Skeletal muscle satellite cell (primary cell): ENCODE measurements at regions not wholly inside any gene's neighbourhood (a gene's known extent, or its start where the extent isn't known, plus 50 kb on each side); places are given as distances from the start of the nearest gene placed in this dataset.

Experiments used
- H3K27me3 ChIP-seq: 2 replicates; pipeline ENCODE4 v1.7.0; 2013; ENCODE audit warnings: low read length; ENCODE audit not compliant: control insufficient read depth, insufficient read depth
- H3K36me3 ChIP-seq: 2 replicates; pipeline ENCODE4 v1.7.0; 2013; ENCODE audit warnings: mild to moderate bottlenecking, control low read depth, low read length; ENCODE audit not compliant: insufficient read depth
- H3K4me1 ChIP-seq: 2 replicates; pipeline ENCODE4 v1.7.0; 2013; ENCODE audit warnings: low read length; ENCODE audit not compliant: control insufficient read depth, insufficient read depth
- H3K4me2 ChIP-seq: 2 replicates; pipeline ENCODE4 v1.7.0; 2013; ENCODE audit warnings: mild to moderate bottlenecking, low read length
- H3K4me3 ChIP-seq: 2 replicates; pipeline ENCODE4 v1.7.0; 2013; ENCODE audit warnings: low read length
- H3K9ac ChIP-seq: 2 replicates; pipeline ENCODE4 v1.7.0; 2013; ENCODE audit warnings: mild to moderate bottlenecking, low read depth, low read length, moderate library complexity
- H3K9me3 ChIP-seq: replicated peaks from 2 replicates; pipeline ENCODE4 v1.7.0; 2013; ENCODE audit warnings: mild to moderate bottlenecking, control low read depth, low read length

GRCh38 chr20:52622081-52622480, 350.1 kb upstream of the TSHZ2 start:
- no peaks in the 10 kb centered on the region for H3K9me3 ChIP-seq
- H3K27me3 ChIP-seq, result no peaks in the 10 kb centered on the region
- no peak overlapping the region for H3K4me2 ChIP-seq
- no peaks in the 10 kb centered on the region for H3K36me3 ChIP-seq
- H3K9ac ChIP-seq, result peak overlapping the region; percentile 42
- H3K4me3 ChIP-seq, result no peak overlapping the region
- H3K4me1 ChIP-seq, result peaks cover 6% of the 10 kb centered on the region

GRCh38 chr20:52621401-52621800, 350.8 kb upstream of the TSHZ2 start:
- no peak overlapping the region for H3K4me2 ChIP-seq
- no peaks in the 10 kb centered on the region for H3K27me3 ChIP-seq
- no peak overlapping the region for H3K4me3 ChIP-seq
- peaks cover 6% of the 10 kb centered on the region for H3K4me1 ChIP-seq
- H3K9ac ChIP-seq, result peak overlapping the region; percentile 42
- H3K9me3 ChIP-seq, result no peaks in the 10 kb centered on the region
- H3K36me3 ChIP-seq, result no peaks in the 10 kb centered on the region

- no peaks in the 10 kb centered on the region for H3K9me3 ChIP-seq
- no peak overlapping the region for H3K9ac ChIP-seq
- H3K36me3 ChIP-seq, result no peaks in the 10 kb centered on the region
- no peak overlapping the region for H3K4me3 ChIP-seq
- H3K4me1 ChIP-seq, result peaks cover 6% of the 10 kb centered on the region
- H3K27me3 ChIP-seq, result no peaks in the 10 kb centered on the region
- H3K4me2 ChIP-seq, result no peak overlapping the region
Observed at GRCh38 chr20:52619671-52620070, 352.5 kb upstream of the TSHZ2 start.

- H3K4me3 ChIP-seq, result no peak overlapping the region
- no peak overlapping the region for H3K9ac ChIP-seq
- H3K9me3 ChIP-seq, result no peaks in the 10 kb centered on the region
- no peaks in the 10 kb centered on the region for H3K27me3 ChIP-seq
- H3K4me1 ChIP-seq, result peaks cover 6% of the 10 kb centered on the region
- no peaks in the 10 kb centered on the region for H3K36me3 ChIP-seq
- H3K4me2 ChIP-seq, result no peak overlapping the region
Observed at GRCh38 chr20:52619101-52619500, 353.1 kb upstream of the TSHZ2 start.

GRCh38 chr20:52616629-52617028, 355.5 kb upstream of the TSHZ2 start:
- no peak overlapping the region for H3K9ac ChIP-seq
- no peaks in the 10 kb centered on the region for H3K9me3 ChIP-seq
- H3K36me3 ChIP-seq, result no peaks in the 10 kb centered on the region

GRCh38 chr20:52614051-52614863, 357.9 kb upstream of the TSHZ2 start:
- Histone ChIP-seq H3K4me1 (peaks cover 12% of the 10 kb centered on the region), H3K4me3 (no peak overlapping the region), H3K36me3 (no peaks in the 10 kb centered on the region), H3K27me3 (no peaks in the 10 kb centered on the region), H3K9me3 (no peaks in the 10 kb centered on the region), H3K9ac (peak overlapping the region; percentile 24), H3K4me2 (peak overlapping the region; percentile 6)

More at GRCh38 chr20:52616629-52617028, 355.5 kb upstream of the TSHZ2 start:
- Histone ChIP-seq H3K27me3 (no peaks in the 10 kb centered on the region), H3K4me2 (no peak overlapping the region), H3K4me1 (peaks cover 14% of the 10 kb centered on the region), H3K4me3 (no peak overlapping the region)

- H3K4me3 ChIP-seq, result no peak overlapping the region
- no peaks in the 10 kb centered on the region for H3K36me3 ChIP-seq
- no peaks in the 10 kb centered on the region for H3K9me3 ChIP-seq
- peaks cover 12% of the 10 kb centered on the region for H3K4me1 ChIP-seq
- H3K4me2 ChIP-seq, result no peak overlapping the region
- H3K9ac ChIP-seq, result no peak overlapping the region
- no peaks in the 10 kb centered on the region for H3K27me3 ChIP-seq
Observed at GRCh38 chr20:52612046-52612632, 360.0 kb upstream of the TSHZ2 start.

- Histone ChIP-seq H3K9ac (no peak overlapping the region), H3K4me2 (no peak overlapping the region), H3K4me1 (peaks cover 12% of the 10 kb centered on the region), H3K4me3 (no peak overlapping the region), H3K27me3 (no peaks in the 10 kb centered on the region), H3K36me3 (no peaks in the 10 kb centered on the region), H3K9me3 (no peaks in the 10 kb centered on the region)
Observed at GRCh38 chr20:52610749-52611148, 361.4 kb upstream of the TSHZ2 start.

- H3K4me3 ChIP-seq, result no peak overlapping the region
- no peaks in the 10 kb centered on the region for H3K27me3 ChIP-seq
- H3K4me2 ChIP-seq, result no peak overlapping the region
- H3K36me3 ChIP-seq, result no peaks in the 10 kb centered on the region
- peaks cover 7% of the 10 kb centered on the region for H3K4me1 ChIP-seq
- no peak overlapping the region for H3K9ac ChIP-seq
- H3K9me3 ChIP-seq, result no peaks in the 10 kb centered on the region
Observed at GRCh38 chr20:52601295-52601971, 370.7 kb upstream of the TSHZ2 start.

GRCh38 chr20:52596256-52596655, 375.9 kb upstream of the TSHZ2 start:
- H3K27me3 ChIP-seq, result no peaks in the 10 kb centered on the region
- peak overlapping the region; percentile 33 for H3K4me2 ChIP-seq
- peaks cover 19% of the 10 kb centered on the region for H3K4me1 ChIP-seq
- peak overlapping the region; percentile 9 for H3K9ac ChIP-seq
- no peaks in the 10 kb centered on the region for H3K36me3 ChIP-seq
- H3K9me3 ChIP-seq, result no peaks in the 10 kb centered on the region
- H3K4me3 ChIP-seq, result no peak overlapping the region

- H3K4me1 ChIP-seq, result peaks cover 19% of the 10 kb centered on the region
- H3K27me3 ChIP-seq, result no peaks in the 10 kb centered on the region
- H3K36me3 ChIP-seq, result no peaks in the 10 kb centered on the region
- no peaks in the 10 kb centered on the region for H3K9me3 ChIP-seq
- H3K4me2 ChIP-seq, result no peak overlapping the region
- H3K4me3 ChIP-seq, result no peak overlapping the region
- H3K9ac ChIP-seq, result no peak overlapping the region
Observed at GRCh38 chr20:52595518-52595917, 376.6 kb upstream of the TSHZ2 start.
